Neural cell (in vitro differentiated cells): ENCODE measurements at regions not wholly inside any gene's neighbourhood (a gene's known extent, or its start where the extent isn't known, plus 50 kb on each side); places are given as distances from the start of the nearest gene placed in this dataset.
A peak's percentile ranks its signal among the peaks of the same experiment; 100 is the strongest.
"Not testable (repeated sequence)": the region's sequence is repeated elsewhere in the genome, so short reads cannot be mapped to it uniquely, and the experiment has no call there.

Experiments used
- H2AFZ ChIP-seq: fragments of 200-600, 300-800 bp; sonication (generic), shearing (Covaris generic); 2 replicates; pipeline ENCODE4 v1.6.0; 2014; ENCODE audit warnings: low read depth, mild to moderate bottlenecking, antibody characterized with exemption, low read length, moderate library complexity
- H3F3A ChIP-seq: fragments of 200-600 bp; shearing (Covaris generic); 2 replicates; pipeline ENCODE4 v1.6.1; 2016; ENCODE audit warnings: mild to moderate bottlenecking, moderate library complexity, mixed read lengths, antibody characterized with exemption, low read length; ENCODE audit not compliant: insufficient read depth, poor library complexity, severe bottlenecking
- H3K27ac ChIP-seq: fragments of 200-600, 300-800 bp; sonication (generic), shearing (Covaris generic); 2 replicates; pipeline ENCODE4 v1.5.1; 2014; ENCODE audit warnings: mild to moderate bottlenecking, low read length, moderate library complexity
- H3K27me3 ChIP-seq: fragments of 300-800, 200-600 bp; sonication (generic), shearing (Covaris generic); 2 replicates; pipeline ENCODE4 v1.6.0; 2014; ENCODE audit warnings: mild to moderate bottlenecking, low read depth, low read length, moderate library complexity; ENCODE audit not compliant: insufficient read depth
- H3K36me3 ChIP-seq: fragments of 300-800, 200-600 bp; sonication (generic), shearing (Covaris generic); 2 replicates; pipeline ENCODE4 v1.5.1; 2014; ENCODE audit warnings: mild to moderate bottlenecking, antibody characterized with exemption, low read length, moderate library complexity; ENCODE audit not compliant: insufficient read depth
- H3K4me2 ChIP-seq: fragments of 300-800, 200-600 bp; sonication (generic), shearing (Covaris generic); 2 replicates; pipeline ENCODE4 v1.6.0; 2014; ENCODE audit warnings: mild to moderate bottlenecking, low read length
- H3K4me3 ChIP-seq: fragments of 300-800, 200-600 bp; sonication (generic), shearing (Covaris generic); 2 replicates; pipeline ENCODE4 v1.5.1; 2014; ENCODE audit warnings: mild to moderate bottlenecking, low read length, moderate library complexity
- H3K79me2 ChIP-seq: fragments of 200-600 bp; shearing (Covaris generic); replicated peaks from 2 replicates; pipeline ENCODE4 v1.6.0; 2014; ENCODE audit warnings: mild to moderate bottlenecking, low read length, moderate library complexity; ENCODE audit not compliant: insufficient read depth
- H3K9ac ChIP-seq: fragments of 300-800, 200-600 bp; sonication (generic), shearing (Covaris generic); 2 replicates; pipeline ENCODE4 v1.6.1; 2016; ENCODE audit warnings: mild to moderate bottlenecking, low read length, mixed read lengths
- H3K9me2 ChIP-seq: fragments of 200-600 bp; shearing (Covaris generic); 2 replicates; pipeline ENCODE4 v1.6.1; 2016; ENCODE audit warnings: mild to moderate bottlenecking, low read length, mixed read lengths; ENCODE audit not compliant: insufficient read depth
- H3K9me3 ChIP-seq: fragments of 200-600, 300-800 bp; sonication (generic), shearing (Covaris generic); 2 replicates; pipeline ENCODE4 v1.6.1; 2016; ENCODE audit warnings: mild to moderate bottlenecking, mixed run types, low read length, moderate library complexity, mixed read lengths
- H4K20me1 ChIP-seq: fragments of 200-600 bp; shearing (Covaris generic); 2 replicates; pipeline ENCODE4 v1.6.1; 2016; ENCODE audit warnings: mild to moderate bottlenecking, mixed run types; ENCODE audit not compliant: insufficient read depth
- EP300 ChIP-seq: fragments of 450-650 bp; conservative IDR thresholded peaks from 2 replicates; pipeline ENCODE4 v1.6.1; 2014; ENCODE audit warnings: antibody characterized with exemption, mild to moderate bottlenecking, moderate library complexity; ENCODE audit not compliant: poor library complexity, severe bottlenecking
- EZH2 ChIP-seq: fragments of 200-600, 300-800 bp; shearing (Covaris generic), sonication (generic); IDR thresholded peaks from 2 replicates; pipeline ENCODE4 v1.6.1; 2014; ENCODE audit warnings: antibody characterized with exemption, low read length, borderline replicate concordance, mild to moderate bottlenecking; ENCODE audit not compliant: insufficient read depth, poor library complexity, severe bottlenecking
- MXI1 ChIP-seq: fragments of 450-650 bp; conservative IDR thresholded peaks from 2 replicates; pipeline ENCODE4 v1.6.1; 2014; ENCODE audit warnings: antibody characterized with exemption, mild to moderate bottlenecking; ENCODE audit not compliant: poor library complexity, severe bottlenecking
- POLR2AphosphoS5 ChIP-seq: IDR thresholded peaks from 2 replicates; pipeline ENCODE4 v1.6.1; 2012
- RAD21 ChIP-seq: fragments of 450-650 bp; conservative IDR thresholded peaks from 2 replicates; pipeline ENCODE4 v1.6.1; 2014; ENCODE audit warnings: antibody characterized with exemption, mild to moderate bottlenecking, moderate library complexity
- SMC3 ChIP-seq: fragments of 450-650 bp; conservative IDR thresholded peaks from 2 replicates; pipeline ENCODE4 v1.6.1; 2014; ENCODE audit warnings: antibody characterized with exemption, mild to moderate bottlenecking, moderate library complexity; ENCODE audit not compliant: poor library complexity
- TAF1 ChIP-seq: IDR thresholded peaks from 2 replicates; pipeline ENCODE4 v1.6.1; 2012; ENCODE audit warnings: low read depth
- TF ChIP-seq, protein P1 (sequence below): IDR thresholded peaks from 2 replicates; pipeline ENCODE4 v1.6.1; 2012; ENCODE audit warnings: borderline replicate concordance
- TF ChIP-seq, protein P2 (sequence below): fragments of 450-650 bp; IDR thresholded peaks from 2 replicates; pipeline ENCODE4 v1.5.1; 2014; ENCODE audit warnings: antibody characterized with exemption, mild to moderate bottlenecking, moderate library complexity; ENCODE audit not compliant: poor library complexity, severe bottlenecking

DNA sequence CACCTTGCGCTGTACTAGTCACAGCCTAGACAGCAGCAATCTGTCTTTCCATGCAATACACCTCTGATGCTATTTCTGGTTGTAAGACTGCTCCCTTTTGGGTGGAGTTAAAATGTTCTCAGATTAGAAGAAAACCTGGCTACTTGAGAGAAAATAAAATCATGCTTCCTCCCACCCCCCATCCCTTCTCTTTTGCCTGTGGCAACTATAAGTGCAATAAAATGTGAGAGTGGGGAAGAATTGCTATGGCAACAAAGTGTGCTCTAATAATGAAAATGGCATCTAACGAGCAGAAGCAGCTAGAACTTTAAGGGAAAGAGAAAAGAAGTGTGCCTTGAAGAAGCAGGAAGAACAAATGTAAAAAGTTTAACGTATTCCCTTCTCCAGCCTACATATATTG lies 464.2 kb upstream of the FSHR start:
- H3K27ac ChIP-seq, result no peak overlapping the region
- H3F3A ChIP-seq, result no peaks in the 10 kb centered on the region
- H3K36me3 ChIP-seq, result no peaks in the 10 kb centered on the region
- no peak overlapping the region for H2AFZ ChIP-seq
- no peaks in the 10 kb centered on the region for H3K9me2 ChIP-seq
- TF ChIP-seq SMC3, result no peak
- no peak for TF ChIP-seq MXI1
- TF ChIP-seq POLR2AphosphoS5, result no peak
- no peak for TF ChIP-seq RAD21
- no peak for TF ChIP-seq TAF1
- TF ChIP-seq, protein P1, sequence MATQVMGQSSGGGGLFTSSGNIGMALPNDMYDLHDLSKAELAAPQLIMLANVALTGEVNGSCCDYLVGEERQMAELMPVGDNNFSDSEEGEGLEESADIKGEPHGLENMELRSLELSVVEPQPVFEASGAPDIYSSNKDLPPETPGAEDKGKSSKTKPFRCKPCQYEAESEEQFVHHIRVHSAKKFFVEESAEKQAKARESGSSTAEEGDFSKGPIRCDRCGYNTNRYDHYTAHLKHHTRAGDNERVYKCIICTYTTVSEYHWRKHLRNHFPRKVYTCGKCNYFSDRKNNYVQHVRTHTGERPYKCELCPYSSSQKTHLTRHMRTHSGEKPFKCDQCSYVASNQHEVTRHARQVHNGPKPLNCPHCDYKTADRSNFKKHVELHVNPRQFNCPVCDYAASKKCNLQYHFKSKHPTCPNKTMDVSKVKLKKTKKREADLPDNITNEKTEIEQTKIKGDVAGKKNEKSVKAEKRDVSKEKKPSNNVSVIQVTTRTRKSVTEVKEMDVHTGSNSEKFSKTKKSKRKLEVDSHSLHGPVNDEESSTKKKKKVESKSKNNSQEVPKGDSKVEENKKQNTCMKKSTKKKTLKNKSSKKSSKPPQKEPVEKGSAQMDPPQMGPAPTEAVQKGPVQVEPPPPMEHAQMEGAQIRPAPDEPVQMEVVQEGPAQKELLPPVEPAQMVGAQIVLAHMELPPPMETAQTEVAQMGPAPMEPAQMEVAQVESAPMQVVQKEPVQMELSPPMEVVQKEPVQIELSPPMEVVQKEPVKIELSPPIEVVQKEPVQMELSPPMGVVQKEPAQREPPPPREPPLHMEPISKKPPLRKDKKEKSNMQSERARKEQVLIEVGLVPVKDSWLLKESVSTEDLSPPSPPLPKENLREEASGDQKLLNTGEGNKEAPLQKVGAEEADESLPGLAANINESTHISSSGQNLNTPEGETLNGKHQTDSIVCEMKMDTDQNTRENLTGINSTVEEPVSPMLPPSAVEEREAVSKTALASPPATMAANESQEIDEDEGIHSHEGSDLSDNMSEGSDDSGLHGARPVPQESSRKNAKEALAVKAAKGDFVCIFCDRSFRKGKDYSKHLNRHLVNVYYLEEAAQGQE, result no peak
- no peak for TF ChIP-seq EZH2
- TF ChIP-seq, protein P2, sequence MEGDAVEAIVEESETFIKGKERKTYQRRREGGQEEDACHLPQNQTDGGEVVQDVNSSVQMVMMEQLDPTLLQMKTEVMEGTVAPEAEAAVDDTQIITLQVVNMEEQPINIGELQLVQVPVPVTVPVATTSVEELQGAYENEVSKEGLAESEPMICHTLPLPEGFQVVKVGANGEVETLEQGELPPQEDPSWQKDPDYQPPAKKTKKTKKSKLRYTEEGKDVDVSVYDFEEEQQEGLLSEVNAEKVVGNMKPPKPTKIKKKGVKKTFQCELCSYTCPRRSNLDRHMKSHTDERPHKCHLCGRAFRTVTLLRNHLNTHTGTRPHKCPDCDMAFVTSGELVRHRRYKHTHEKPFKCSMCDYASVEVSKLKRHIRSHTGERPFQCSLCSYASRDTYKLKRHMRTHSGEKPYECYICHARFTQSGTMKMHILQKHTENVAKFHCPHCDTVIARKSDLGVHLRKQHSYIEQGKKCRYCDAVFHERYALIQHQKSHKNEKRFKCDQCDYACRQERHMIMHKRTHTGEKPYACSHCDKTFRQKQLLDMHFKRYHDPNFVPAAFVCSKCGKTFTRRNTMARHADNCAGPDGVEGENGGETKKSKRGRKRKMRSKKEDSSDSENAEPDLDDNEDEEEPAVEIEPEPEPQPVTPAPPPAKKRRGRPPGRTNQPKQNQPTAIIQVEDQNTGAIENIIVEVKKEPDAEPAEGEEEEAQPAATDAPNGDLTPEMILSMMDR, result no peak
- no peak for TF ChIP-seq EP300
- H3K27me3 ChIP-seq, result no peaks in the 10 kb centered on the region
- H3K79me2 ChIP-seq, result no peaks in the 10 kb centered on the region
- no peak overlapping the region for H3K4me2 ChIP-seq
- no peak overlapping the region for H3K4me3 ChIP-seq
- no peak overlapping the region for H3K9ac ChIP-seq
- H4K20me1 ChIP-seq, result no peaks in the 10 kb centered on the region
- no peaks in the 10 kb centered on the region for H3K9me3 ChIP-seq

DNA sequence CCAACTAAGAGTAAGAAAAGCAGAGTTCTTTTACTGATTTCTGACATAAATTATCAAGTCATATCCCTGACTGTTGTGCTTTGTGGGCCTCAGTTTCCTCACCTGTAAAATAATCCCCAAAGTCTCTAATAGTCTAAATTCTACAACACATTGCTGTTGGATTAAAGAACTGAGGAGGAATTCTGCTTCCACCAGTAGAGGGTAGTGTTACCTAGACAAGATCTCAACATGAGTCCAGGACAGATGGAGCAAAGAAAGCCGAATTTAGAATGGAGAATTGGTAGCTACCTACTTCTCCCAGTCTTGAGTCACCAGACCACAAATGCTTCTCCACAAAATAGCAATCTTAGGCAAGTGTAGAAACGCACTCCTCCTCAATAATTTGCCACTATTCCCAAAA lies 462.5 kb upstream of the FSHR start:
- H3K9ac ChIP-seq, result no peak overlapping the region
- peak; percentile 62 for TF ChIP-seq SMC3
- TF ChIP-seq, protein P2, result peak; percentile 56
- peak; percentile 63 for TF ChIP-seq RAD21
- TF ChIP-seq EZH2, result no peak
- H3K36me3 ChIP-seq, result no peaks in the 10 kb centered on the region
- H3K9me3 ChIP-seq, result no peaks in the 10 kb centered on the region
- H3K27ac ChIP-seq, result no peak overlapping the region
- no peaks in the 10 kb centered on the region for H4K20me1 ChIP-seq
- no peaks in the 10 kb centered on the region for H3K79me2 ChIP-seq
- H3K9me2 ChIP-seq, result no peaks in the 10 kb centered on the region
- no peak overlapping the region for H3K4me2 ChIP-seq
- H2AFZ ChIP-seq, result no peak overlapping the region
- no peaks in the 10 kb centered on the region for H3K27me3 ChIP-seq
- H3K4me3 ChIP-seq, result no peak overlapping the region
- H3F3A ChIP-seq, result no peaks in the 10 kb centered on the region

DNA sequence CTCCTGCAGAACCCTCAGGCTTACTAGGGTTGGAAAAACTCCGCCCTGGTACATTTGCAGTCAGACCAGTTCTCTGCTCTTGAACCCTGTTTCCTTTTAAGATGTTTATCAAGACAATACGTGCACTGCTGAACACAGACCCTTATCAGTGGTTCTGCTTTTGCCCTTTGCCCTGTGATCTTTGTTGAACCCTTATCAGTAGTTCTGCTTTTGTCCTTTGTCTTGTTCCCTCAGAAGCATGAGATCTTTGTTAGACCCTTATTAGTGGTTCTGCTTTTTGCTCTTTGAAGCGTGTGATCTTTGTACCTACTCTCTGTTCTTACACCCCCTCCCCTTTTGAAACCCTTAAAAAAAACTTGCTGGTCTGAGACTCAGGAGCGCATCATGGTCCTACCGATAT lies 457.5 kb upstream of the FSHR start:
- H3K79me2 ChIP-seq, H3K4me3 ChIP-seq, H3K9me3 ChIP-seq, H2AFZ ChIP-seq, H3K27me3 ChIP-seq, H4K20me1 ChIP-seq, H3K9me2 ChIP-seq, H3K4me2 ChIP-seq, H3K36me3 ChIP-seq, H3K9ac ChIP-seq, H3K27ac ChIP-seq, H3F3A ChIP-seq: not testable (repeated sequence)
